ENCODE measurements at regions not wholly inside any gene's neighbourhood (a gene's known extent, or its start where the extent isn't known, plus 50 kb on each side); places are given as distances from the start of the nearest gene placed in this dataset.

DNA sequence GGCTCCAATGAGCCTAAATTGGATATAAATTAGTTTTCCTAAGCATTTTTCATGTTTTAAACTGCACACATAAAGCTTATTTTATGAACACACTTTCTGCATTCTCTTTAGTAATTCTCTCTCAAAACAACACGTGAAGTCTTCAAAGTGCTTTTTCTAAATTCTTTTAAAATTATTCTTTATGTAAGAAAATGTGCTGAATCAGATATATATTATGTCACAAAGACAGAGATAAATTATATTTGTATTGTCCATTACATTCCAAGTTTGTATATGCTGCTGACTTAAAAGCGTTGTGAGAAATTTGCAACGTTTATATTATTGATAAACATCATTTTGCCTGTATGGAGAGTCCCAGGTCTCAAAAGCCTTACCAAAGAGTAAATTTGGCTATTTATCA is 465.2 kb downstream of the BCAT1 start:
- no peak overlapping the region for H3K4me3 ChIP-seq (ENCODE audit: insufficient read depth, low read length)
- H3K27ac ChIP-seq (ENCODE audit: low read depth, low read length): no peak overlapping the region
- no peaks in the 10 kb centered on the region for H3K36me3 ChIP-seq (ENCODE audit: insufficient read depth, low read length)
- H3K4me1 ChIP-seq (ENCODE audit: insufficient read depth, low read length): no peaks in the 10 kb centered on the region
- no peaks in the 10 kb centered on the region for H4K20me1 ChIP-seq (ENCODE audit: insufficient read depth, low read length)
- TF ChIP-seq, protein P1, sequence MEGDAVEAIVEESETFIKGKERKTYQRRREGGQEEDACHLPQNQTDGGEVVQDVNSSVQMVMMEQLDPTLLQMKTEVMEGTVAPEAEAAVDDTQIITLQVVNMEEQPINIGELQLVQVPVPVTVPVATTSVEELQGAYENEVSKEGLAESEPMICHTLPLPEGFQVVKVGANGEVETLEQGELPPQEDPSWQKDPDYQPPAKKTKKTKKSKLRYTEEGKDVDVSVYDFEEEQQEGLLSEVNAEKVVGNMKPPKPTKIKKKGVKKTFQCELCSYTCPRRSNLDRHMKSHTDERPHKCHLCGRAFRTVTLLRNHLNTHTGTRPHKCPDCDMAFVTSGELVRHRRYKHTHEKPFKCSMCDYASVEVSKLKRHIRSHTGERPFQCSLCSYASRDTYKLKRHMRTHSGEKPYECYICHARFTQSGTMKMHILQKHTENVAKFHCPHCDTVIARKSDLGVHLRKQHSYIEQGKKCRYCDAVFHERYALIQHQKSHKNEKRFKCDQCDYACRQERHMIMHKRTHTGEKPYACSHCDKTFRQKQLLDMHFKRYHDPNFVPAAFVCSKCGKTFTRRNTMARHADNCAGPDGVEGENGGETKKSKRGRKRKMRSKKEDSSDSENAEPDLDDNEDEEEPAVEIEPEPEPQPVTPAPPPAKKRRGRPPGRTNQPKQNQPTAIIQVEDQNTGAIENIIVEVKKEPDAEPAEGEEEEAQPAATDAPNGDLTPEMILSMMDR (IDR thresholded peaks at IDR 0.05; ENCODE audit: extremely low read depth, low read depth, low read length): no peak
- no peaks in the 10 kb centered on the region for H3K9me3 ChIP-seq (ENCODE audit: low read depth, low read length)
- no peak for DNase-seq (ENCODE audit: insufficient read length, low spot score, missing footprints)
- H2AFZ ChIP-seq (ENCODE audit: low read length): no peak overlapping the region
- no peaks in the 10 kb centered on the region for H3K79me2 ChIP-seq (ENCODE audit: insufficient read depth, low read length)
- no peak overlapping the region for H3K4me2 ChIP-seq (ENCODE audit: insufficient read depth, low read length)
- no peaks in the 10 kb centered on the region for H3K27me3 ChIP-seq (ENCODE audit: insufficient read depth, low read length)

DNA sequence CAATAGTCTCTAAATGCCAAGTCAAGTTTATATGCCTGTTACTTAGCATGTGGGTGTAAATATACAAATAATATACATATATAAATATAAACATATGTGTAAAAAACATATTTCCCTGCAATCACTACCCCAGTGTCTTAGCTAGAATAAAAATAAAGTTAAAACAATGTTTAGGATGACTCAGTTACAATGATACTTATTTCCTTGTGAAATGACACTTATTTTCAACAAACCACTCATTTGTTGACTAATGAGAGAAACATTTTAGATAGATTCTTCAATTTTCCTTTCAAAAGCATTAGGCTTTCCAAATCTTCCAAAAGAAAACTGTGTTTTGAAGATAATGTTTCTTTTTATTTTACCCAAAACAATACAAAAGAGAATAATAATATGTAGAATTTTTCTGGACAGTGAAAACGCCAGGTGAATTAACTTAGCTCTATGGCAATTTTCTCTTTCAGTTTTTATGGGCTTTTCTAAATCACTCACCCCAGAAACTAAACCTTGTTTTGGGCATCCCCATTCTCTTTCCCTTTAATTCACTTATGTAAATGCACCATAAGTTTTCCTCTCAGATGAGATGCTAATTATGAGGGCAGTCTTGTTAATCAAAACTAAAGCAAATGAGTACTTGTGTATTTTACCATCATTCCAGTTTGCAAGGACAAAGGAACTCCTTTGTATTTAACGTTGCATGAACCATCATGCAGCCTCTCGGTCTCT is 465.9 kb downstream of the BCAT1 start:
- TF ChIP-seq, protein P1 (IDR thresholded peaks at IDR 0.05; ENCODE audit: extremely low read depth, low read depth, low read length): no peak
- Histone ChIP-seq H3K27ac (ENCODE audit: low read depth, low read length) (no peak overlapping the region), H3K79me2 (ENCODE audit: insufficient read depth, low read length) (no peaks in the 10 kb centered on the region), H3K4me2 (ENCODE audit: insufficient read depth, low read length) (no peak overlapping the region), H2AFZ (ENCODE audit: low read length) (no peak overlapping the region), H3K36me3 (ENCODE audit: insufficient read depth, low read length) (no peaks in the 10 kb centered on the region), H3K9me3 (ENCODE audit: low read depth, low read length) (no peaks in the 10 kb centered on the region), H4K20me1 (ENCODE audit: insufficient read depth, low read length) (no peaks in the 10 kb centered on the region), H3K4me3 (ENCODE audit: insufficient read depth, low read length) (no peak overlapping the region), H3K27me3 (ENCODE audit: insufficient read depth, low read length) (no peaks in the 10 kb centered on the region), H3K4me1 (ENCODE audit: insufficient read depth, low read length) (no peaks in the 10 kb centered on the region)
- DNase-seq (ENCODE audit: insufficient read length, low spot score, missing footprints): no peak

DNA sequence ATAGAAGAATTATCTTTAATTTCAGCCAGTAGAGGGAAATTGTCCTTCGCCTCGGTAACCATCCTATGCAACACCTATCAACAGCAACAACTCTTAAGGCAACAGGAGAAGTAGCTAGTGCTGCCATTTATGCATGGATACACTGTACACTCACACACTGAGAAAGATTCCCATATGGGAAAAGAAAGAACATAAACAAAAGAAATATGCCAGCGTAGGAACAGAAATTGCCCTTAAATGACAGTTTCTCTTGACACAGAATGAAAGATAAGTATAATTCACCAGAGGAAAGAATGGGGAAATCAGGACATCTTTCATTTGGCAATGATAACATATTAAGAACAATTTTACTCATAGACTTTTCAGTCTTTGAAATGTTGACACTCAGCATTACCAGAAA is 466.9 kb downstream of the BCAT1 start:
- H3K4me1 ChIP-seq (ENCODE audit: insufficient read depth, low read length): no peaks in the 10 kb centered on the region

DNA sequence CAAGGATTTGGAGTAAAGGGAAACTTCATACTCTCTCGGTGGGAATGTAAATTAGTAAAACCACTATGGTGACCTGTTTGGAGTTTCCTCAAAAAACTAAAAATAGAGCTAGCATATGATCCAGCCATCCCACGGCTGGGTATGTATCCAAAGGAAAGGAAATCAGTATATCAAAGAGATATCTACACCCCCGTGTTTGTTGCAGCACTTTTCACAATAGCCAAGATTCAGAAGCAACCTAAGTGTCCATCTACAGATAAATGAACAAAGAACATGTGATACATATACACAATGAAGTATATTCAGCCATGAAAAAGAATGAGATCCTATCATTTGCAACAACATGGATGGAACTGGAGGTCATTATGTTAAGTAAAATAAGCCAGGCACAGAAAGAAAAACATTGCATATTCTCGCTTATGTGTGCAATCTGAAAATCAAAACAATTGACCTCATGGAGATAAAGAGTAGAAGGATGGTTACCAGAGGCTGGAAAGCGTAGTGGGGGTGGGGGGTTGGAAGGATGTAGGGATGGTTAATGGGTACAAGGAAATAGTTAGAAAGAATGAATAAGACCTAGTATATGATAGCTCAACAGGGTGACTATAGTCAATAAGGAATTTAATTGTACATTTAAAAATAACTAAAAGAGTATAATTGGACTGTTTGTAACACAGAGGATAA is 468.0 kb downstream of the BCAT1 start:
- no peak overlapping the region for H3K4me2 ChIP-seq (ENCODE audit: insufficient read depth, low read length)
- TF ChIP-seq, protein P1 (IDR thresholded peaks at IDR 0.05; ENCODE audit: extremely low read depth, low read depth, low read length): no peak
- no peak overlapping the region for H2AFZ ChIP-seq (ENCODE audit: low read length)
- no peaks in the 10 kb centered on the region for H3K36me3 ChIP-seq (ENCODE audit: insufficient read depth, low read length)
- no peaks in the 10 kb centered on the region for H3K27me3 ChIP-seq (ENCODE audit: insufficient read depth, low read length)
- H3K79me2 ChIP-seq (ENCODE audit: insufficient read depth, low read length): no peaks in the 10 kb centered on the region
- no peaks in the 10 kb centered on the region for H3K4me1 ChIP-seq (ENCODE audit: insufficient read depth, low read length)
- no peaks in the 10 kb centered on the region for H4K20me1 ChIP-seq (ENCODE audit: insufficient read depth, low read length)
- no peak for DNase-seq (ENCODE audit: insufficient read length, low spot score, missing footprints)
- no peak overlapping the region for H3K27ac ChIP-seq (ENCODE audit: low read depth, low read length)
- H3K9me3 ChIP-seq (ENCODE audit: low read depth, low read length): no peaks in the 10 kb centered on the region
- H3K4me3 ChIP-seq (ENCODE audit: insufficient read depth, low read length): no peak overlapping the region

More for the DNA sequence above, 466.9 kb downstream of the BCAT1 start:
- Histone ChIP-seq H3K27me3 (ENCODE audit: insufficient read depth, low read length) (no peaks in the 10 kb centered on the region), H3K9me3 (ENCODE audit: low read depth, low read length) (no peaks in the 10 kb centered on the region), H4K20me1 (ENCODE audit: insufficient read depth, low read length) (no peaks in the 10 kb centered on the region), H2AFZ (ENCODE audit: low read length) (no peak overlapping the region), H3K79me2 (ENCODE audit: insufficient read depth, low read length) (no peaks in the 10 kb centered on the region), H3K27ac (ENCODE audit: low read depth, low read length) (no peak overlapping the region), H3K4me2 (ENCODE audit: insufficient read depth, low read length) (no peak overlapping the region), H3K4me3 (ENCODE audit: insufficient read depth, low read length) (no peak overlapping the region), H3K36me3 (ENCODE audit: insufficient read depth, low read length) (no peaks in the 10 kb centered on the region)
- no peak for DNase-seq (ENCODE audit: insufficient read length, low spot score, missing footprints)
- TF ChIP-seq, protein P1 (IDR thresholded peaks at IDR 0.05; ENCODE audit: extremely low read depth, low read depth, low read length): no peak
